Osteoblast (primary cell): ENCODE measurements at regions not wholly inside any gene's neighbourhood (a gene's known extent, or its start where the extent isn't known, plus 50 kb on each side); places are given as distances from the start of the nearest gene placed in this dataset.
A peak's percentile ranks its signal among the peaks of the same experiment; 100 is the strongest.

Source experiments
- DNase-seq: peaks from one replicate; pipeline ENCODE4 v3.0.0; 2011; ENCODE audit warnings: low spot score, mixed read lengths; ENCODE audit not compliant: insufficient read length; ENCODE audit errors: missing footprints
- H2AFZ ChIP-seq: 2 replicates; pipeline ENCODE4 v1.6.0; 2011; ENCODE audit warnings: mild to moderate bottlenecking, low read length
- H3K27ac ChIP-seq: 2 replicates; pipeline ENCODE4 v1.5.1; 2011; ENCODE audit warnings: mild to moderate bottlenecking, low read depth, low read length, moderate library complexity
- H3K27me3 ChIP-seq: 2 replicates; pipeline ENCODE4 v1.6.0; 2012; ENCODE audit warnings: mild to moderate bottlenecking, control low read depth, inconsistent platforms, low read length, moderate library complexity; ENCODE audit not compliant: insufficient read depth
- H3K36me3 ChIP-seq: 2 replicates; pipeline ENCODE4 v1.5.1; 2011; ENCODE audit warnings: mild to moderate bottlenecking, low read length, control low read depth, moderate library complexity; ENCODE audit not compliant: insufficient read depth
- H3K4me1 ChIP-seq: 2 replicates; pipeline ENCODE4 v1.5.1; 2011; ENCODE audit warnings: mild to moderate bottlenecking, low read length, control low read depth, moderate library complexity; ENCODE audit not compliant: insufficient read depth
- H3K4me2 ChIP-seq: 2 replicates; pipeline ENCODE4 v1.6.0; 2011; ENCODE audit warnings: mild to moderate bottlenecking, low read length; ENCODE audit not compliant: insufficient read depth
- H3K4me3 ChIP-seq: fragments of 200-600 bp; sonication (generic); 3 replicates; pipeline ENCODE4 v1.5.1; 2012; ENCODE audit warnings: mild to moderate bottlenecking, low read length, inconsistent platforms; ENCODE audit not compliant: insufficient read depth
- H3K79me2 ChIP-seq: 2 replicates; pipeline ENCODE4 v1.6.0; 2012; ENCODE audit warnings: mild to moderate bottlenecking, low read length, control low read depth, inconsistent platforms; ENCODE audit not compliant: insufficient read depth
- H3K9me3 ChIP-seq: 2 replicates; pipeline ENCODE4 v1.5.1; 2011; ENCODE audit warnings: low read depth, low read length, control low read depth
- H4K20me1 ChIP-seq: 2 replicates; pipeline ENCODE4 v1.6.0; 2012; ENCODE audit warnings: mild to moderate bottlenecking, low read length, control low read depth; ENCODE audit not compliant: insufficient read depth
- TF ChIP-seq, protein P1 (sequence below): IDR thresholded peaks from 2 replicates; pipeline ENCODE4 v1.5.1; 2011; ENCODE audit warnings: mild to moderate bottlenecking, low read depth, low read length, moderate library complexity; ENCODE audit errors: extremely low read depth

DNA sequence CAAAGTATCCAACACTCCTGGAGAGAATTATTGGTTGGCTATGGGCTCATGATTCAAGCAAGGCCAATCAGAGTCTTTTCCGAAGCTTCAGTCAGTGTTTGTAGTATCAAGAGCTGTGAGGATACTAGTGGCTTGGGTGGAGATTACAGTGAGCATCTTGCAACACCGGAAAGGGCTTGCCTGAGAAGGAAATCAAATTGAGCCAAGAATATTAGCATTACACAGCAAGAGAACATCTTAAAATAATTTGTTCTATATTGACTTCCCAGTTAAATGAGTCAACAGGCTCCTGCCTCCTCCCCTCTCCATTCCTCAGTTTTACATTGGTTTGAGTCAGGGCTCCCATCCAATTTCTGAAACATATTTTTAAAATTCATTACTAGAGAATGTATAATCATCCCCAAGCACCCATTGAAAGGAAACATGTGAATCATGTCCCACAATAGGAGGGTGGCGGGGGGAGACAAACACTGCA, 127.4 kb downstream of the ELAPOR2 start:
- no peak overlapping the region for H3K4me3 ChIP-seq
- peak overlapping the region; percentile 33 for H3K4me2 ChIP-seq
- H3K27me3 ChIP-seq, result no peaks in the 10 kb centered on the region
- no peaks in the 10 kb centered on the region for H3K36me3 ChIP-seq
- H3K79me2 ChIP-seq, result no peaks in the 10 kb centered on the region
- TF ChIP-seq, protein P1, sequence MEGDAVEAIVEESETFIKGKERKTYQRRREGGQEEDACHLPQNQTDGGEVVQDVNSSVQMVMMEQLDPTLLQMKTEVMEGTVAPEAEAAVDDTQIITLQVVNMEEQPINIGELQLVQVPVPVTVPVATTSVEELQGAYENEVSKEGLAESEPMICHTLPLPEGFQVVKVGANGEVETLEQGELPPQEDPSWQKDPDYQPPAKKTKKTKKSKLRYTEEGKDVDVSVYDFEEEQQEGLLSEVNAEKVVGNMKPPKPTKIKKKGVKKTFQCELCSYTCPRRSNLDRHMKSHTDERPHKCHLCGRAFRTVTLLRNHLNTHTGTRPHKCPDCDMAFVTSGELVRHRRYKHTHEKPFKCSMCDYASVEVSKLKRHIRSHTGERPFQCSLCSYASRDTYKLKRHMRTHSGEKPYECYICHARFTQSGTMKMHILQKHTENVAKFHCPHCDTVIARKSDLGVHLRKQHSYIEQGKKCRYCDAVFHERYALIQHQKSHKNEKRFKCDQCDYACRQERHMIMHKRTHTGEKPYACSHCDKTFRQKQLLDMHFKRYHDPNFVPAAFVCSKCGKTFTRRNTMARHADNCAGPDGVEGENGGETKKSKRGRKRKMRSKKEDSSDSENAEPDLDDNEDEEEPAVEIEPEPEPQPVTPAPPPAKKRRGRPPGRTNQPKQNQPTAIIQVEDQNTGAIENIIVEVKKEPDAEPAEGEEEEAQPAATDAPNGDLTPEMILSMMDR, result no peak
- DNase-seq, result no peak
- H2AFZ ChIP-seq, result peak overlapping the region; percentile 40
- no peaks in the 10 kb centered on the region for H4K20me1 ChIP-seq
- peaks cover 7% of the 10 kb centered on the region for H3K4me1 ChIP-seq
- H3K9me3 ChIP-seq, result no peaks in the 10 kb centered on the region
- peak overlapping the region; percentile 36 for H3K27ac ChIP-seq

DNA sequence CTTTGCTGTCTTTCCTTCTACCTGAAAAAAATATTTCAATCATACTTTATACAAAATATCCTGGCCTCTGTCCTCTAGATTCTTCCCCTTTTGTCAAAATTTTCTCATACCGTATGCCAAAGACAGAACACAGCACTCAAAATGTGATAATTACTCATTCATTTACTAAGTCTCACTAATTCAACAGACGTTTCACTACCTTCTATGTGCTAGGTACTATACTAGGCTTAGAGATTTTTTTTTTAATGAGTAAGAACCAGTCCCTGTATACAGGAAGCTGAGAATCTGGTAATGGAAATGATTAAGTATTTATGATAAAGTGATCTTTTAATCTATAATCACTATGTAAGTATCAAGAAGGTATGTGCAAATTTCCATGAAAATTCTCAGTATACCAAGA, 128.0 kb downstream of the ELAPOR2 start:
- Histone ChIP-seq H3K79me2 (no peaks in the 10 kb centered on the region), H2AFZ (no peak overlapping the region), H3K9me3 (no peaks in the 10 kb centered on the region), H3K27ac (no peak overlapping the region), H4K20me1 (no peaks in the 10 kb centered on the region), H3K4me1 (peaks cover 7% of the 10 kb centered on the region), H3K4me2 (no peak overlapping the region), H3K36me3 (no peaks in the 10 kb centered on the region), H3K4me3 (no peak overlapping the region), H3K27me3 (no peaks in the 10 kb centered on the region)
- no peak for DNase-seq
- TF ChIP-seq, protein P1, result no peak

DNA sequence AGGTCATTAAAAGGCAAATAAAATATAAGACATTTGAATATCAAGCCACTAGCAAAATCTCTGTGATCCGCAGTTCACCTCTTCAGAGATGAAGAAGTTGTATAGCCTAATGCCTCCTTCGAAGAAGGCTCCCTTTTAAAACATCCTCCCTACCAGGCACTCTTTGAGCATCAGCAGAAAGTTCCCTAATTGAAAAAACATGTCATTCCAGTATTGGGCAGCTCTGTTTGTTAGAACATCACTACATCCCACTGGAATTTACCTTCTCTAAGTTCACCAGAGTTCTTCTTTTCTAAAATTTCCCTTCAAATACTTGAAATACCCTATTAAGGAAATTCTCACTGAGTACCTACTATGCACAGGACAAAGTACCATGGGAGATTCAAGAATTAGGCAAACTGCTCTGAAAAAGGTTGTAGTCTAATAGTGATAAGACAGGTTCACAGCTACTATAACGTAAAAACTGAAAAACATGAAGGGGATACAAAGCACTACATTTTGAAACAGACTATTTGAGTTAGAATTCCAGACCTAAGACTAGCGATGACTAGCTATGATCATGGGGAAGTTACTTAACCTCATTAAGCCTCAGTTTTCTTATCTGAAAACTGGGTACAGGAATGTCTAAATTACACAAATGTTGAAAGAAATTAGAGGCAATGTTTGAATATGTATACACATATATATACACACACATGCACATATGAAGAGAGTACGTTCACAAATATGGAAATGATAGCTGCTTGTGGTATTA, 128.7 kb downstream of the ELAPOR2 start:
- Histone ChIP-seq H3K27ac (no peak overlapping the region), H3K36me3 (no peaks in the 10 kb centered on the region), H3K4me2 (no peak overlapping the region), H3K4me3 (no peak overlapping the region), H3K4me1 (peaks cover 7% of the 10 kb centered on the region), H2AFZ (no peak overlapping the region), H4K20me1 (no peaks in the 10 kb centered on the region), H3K9me3 (no peaks in the 10 kb centered on the region), H3K27me3 (no peaks in the 10 kb centered on the region), H3K79me2 (no peaks in the 10 kb centered on the region)
- no peak for DNase-seq
- TF ChIP-seq, protein P1, result no peak

DNA sequence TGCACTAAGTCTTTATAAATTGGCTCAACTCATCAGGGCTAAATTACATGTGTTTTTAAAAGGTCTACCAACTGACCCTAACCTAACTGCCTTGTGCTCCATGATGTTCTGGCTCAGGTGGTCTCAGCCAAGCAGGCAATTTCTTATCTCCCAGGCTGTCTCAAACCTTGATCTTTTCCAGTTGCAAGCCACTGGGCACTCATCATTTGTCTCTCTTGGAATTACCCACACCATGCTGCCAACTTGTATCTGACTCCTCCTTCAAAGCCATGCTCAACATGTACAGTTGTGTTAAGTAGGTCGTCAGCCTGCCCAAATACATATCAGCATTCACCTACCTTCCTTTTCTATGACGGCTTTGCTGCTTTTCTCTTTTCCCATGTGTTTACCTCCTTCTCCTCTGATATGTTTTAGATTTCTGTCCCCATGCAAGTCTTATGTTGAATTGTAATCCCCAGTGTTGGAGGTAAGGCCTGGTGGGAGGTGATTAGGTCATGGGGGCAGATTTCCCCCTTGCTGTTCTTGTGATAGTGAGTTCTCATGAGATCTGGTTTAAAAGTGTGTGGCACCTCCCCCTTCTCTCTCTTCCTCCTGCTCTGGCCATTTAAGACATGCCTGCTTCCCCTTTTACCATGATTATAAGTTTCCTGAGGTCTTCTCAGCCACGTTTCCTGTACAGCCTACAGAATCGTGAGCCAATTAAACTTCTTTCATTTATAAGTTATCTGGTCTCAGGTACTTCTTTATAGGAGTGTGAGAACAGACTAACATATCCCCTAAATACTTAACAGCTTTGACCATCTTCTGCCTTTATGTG, 130.0 kb downstream of the ELAPOR2 start:
- no peak for DNase-seq
- TF ChIP-seq, protein P1, result no peak
- Histone ChIP-seq H3K27me3 (no peaks in the 10 kb centered on the region), H3K4me3 (no peak overlapping the region), H3K27ac (no peak overlapping the region), H3K36me3 (no peaks in the 10 kb centered on the region), H3K9me3 (no peaks in the 10 kb centered on the region), H2AFZ (no peak overlapping the region), H3K4me1 (peaks cover 7% of the 10 kb centered on the region), H4K20me1 (no peaks in the 10 kb centered on the region), H3K79me2 (no peaks in the 10 kb centered on the region), H3K4me2 (no peak overlapping the region)
